HG03575 (cell line): ENCODE measurements at regions not wholly inside any gene's neighbourhood (a gene's known extent, or its start where the extent isn't known, plus 50 kb on each side); places are given as distances from the start of the nearest gene placed in this dataset.

ENCODE experiments used
- ATAC-seq: cut with Tn5 transposase; IDR thresholded peaks from one replicate; pipeline ENCODE4 v1.9.1; 2021; ENCODE audit not compliant: unreplicated experiment, insufficient number of reproducible peaks, low FRiP score; ENCODE audit errors: extremely low read depth

- no peak for ATAC-seq
Observed at GRCh38 chrX:9182041-9182440, 148.1 kb upstream of the FAM9B start.

DNA sequence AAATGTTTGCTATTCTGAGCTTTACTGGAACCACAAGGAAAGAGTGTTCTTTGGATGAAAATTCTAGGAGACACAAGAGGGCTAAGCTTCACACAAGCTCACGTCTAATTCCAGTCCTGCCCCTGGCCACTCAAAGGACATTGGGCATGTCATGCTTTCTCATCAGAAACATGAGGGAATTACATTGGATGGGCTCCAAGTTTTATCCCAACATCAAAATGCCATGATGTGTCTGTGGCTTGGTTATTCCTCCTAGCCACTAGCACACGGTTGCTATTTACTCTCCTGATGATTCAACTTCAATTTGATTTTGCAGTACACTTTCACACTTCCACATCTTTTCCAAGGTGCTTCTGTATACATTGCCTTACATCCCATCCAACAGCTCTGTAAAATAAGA, 149.6 kb upstream of the FAM9B start:
- ATAC-seq = no peak

GRCh38 chrX:9184211-9184610, 150.3 kb upstream of the FAM9B start:
- ATAC-seq = no peak

DNA sequence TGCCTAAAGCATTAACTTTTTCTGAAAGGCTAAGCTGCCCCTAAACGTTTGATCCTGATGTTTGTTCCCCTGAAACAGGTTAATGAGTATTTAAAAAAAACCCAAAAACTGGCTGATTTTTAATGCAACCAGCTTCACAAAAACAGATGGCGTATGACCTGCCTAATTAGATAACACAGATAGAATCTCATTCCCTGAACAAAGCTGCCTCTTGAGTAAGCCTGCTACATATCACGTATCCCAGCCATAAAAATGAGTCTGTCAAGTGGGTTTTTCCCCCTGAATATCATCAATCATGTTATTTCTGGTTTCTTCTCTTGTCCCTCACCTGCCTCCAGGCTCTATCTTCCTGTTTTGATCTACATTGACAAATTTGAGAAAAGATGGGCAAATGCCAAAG, 154.2 kb upstream of the FAM9B start:
- no peak for ATAC-seq

DNA sequence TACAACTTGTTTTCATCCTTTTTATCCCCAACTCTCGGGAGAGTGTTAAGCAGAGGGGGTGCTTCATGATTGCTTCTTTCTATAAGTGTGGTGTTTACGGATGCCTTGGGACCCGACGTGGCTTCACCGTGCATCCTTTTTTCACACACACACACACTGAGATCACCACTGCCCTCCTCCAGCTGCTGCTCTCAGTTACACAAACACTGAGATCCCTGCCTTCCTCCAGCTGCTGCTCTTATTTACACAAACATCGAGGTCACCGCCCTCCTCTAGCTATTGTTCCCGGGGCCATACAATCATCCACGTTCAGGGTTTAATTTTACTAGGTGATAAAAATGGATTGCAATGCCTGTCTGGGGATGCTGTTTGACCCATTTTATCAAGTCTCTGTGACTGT, 155.4 kb upstream of the FAM9B start:
- no peak for ATAC-seq

GRCh38 chrX:9191392-9191791, 157.5 kb upstream of the FAM9B start:
- ATAC-seq = no peak

DNA sequence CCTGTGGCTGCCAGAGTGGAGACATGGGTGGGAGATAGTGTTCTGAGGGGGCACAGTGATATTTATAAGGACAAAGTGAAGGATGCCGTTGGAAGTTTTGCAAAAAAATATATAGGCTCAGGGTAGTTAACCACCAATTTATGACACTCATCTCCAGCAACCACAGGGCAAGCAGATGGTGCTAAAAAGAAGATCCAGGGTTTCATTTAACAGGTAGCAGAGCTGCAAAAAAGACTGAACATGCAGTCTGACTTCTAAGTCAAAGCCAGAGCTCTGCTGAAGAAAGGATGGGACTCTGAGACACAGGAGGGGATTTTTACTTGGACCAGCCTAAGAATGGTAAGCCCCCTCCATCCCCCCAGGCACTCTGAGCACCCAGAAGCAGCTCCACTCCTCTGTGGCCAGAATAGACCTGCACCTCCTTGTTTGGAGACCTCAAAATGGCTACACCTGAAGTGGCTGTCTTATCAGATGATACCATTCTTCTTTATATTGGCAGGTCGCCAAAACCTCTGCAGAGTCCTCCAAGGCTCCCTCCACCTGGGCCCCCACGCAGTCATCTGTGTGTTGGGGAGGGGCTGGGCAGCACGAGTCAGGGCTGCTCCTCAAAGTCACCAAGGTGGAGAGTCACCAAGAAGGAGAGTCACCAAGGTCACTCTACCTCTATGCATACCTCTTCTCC, 161.4 kb upstream of the FAM9B start:
- ATAC-seq = no peak

DNA sequence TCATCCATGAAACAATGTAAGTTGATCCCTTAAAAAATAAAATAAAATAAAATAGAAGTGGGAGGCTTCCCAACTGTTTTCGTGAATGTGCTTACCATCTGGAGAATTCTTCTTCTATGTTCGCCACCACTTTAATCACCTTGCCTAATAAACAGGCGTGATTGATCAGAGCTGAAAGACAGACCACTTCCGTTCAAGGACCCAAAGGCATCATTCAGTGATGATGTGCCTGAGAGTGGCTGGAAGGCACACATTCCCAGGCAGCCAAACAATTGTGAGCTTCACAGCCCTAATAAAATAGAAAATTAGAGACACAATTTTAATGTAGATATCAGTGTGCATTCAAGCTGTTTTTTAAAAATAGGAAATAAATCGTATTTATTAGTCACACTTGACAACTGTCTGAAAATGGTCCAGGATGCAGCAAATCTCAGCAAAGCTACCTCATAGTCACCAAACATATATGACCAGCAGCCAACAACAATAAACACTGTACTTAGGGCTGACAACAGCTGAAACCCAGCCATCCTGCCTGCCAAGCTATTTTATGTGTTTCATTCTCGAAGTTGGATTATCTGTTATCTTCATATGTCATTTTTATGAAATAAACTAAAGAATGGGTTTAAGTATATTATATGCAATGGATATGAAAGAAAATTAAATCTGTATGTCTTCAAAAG, 163.2 kb upstream of the FAM9B start:
- no peak for ATAC-seq

- no peak for ATAC-seq
Observed at GRCh38 chrX:9204560-9204959, 170.6 kb upstream of the FAM9B start.

GRCh38 chrX:9205599-9206223, 171.8 kb upstream of the FAM9B start:
- ATAC-seq = no peak

DNA sequence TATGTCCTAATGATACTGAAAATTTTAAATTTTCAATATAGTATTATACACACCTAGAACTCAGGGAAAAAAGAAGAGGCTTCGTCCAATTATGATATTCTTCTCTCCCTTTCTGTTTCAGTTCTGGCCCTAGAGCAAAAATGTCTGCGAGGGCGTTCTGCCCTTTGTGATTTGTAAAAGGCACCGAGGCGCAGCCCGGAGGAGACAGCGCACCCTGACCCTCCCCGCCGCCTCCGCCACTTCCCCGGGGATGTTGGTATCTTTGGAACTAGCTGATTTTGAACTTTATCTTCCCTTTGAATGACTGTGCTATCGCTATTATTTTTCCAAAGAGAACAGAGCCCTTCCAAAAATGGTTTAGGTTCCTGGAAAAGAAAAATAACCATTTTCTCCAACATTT, 173.2 kb upstream of the FAM9B start:
- ATAC-seq = no peak

DNA sequence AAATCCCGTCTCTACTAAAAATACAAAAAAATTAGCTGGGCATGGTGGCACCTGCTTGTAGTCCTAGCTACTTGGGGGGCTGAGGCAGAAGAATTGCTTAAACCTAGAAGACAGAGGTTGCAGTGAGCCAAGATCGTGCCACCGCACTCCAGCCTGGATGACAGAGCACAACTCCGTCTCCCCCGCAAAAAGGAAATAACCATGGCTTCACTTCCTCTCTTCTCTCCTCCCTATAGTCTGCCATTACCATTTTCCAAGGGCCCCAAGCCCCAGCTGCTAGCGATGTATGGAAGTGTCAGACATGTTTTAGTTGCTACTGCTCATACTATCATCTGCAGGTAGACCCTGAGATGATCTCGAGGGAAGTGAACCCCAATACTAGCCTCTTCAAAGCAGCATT, 177.3 kb upstream of the FAM9B start:
- ATAC-seq = no peak

- no peak for ATAC-seq
Observed at GRCh38 chrX:9221781-9222180, 187.9 kb upstream of the FAM9B start.

- ATAC-seq = no peak
Observed at GRCh38 chrX:9222299-9222698, 188.4 kb upstream of the FAM9B start.

DNA sequence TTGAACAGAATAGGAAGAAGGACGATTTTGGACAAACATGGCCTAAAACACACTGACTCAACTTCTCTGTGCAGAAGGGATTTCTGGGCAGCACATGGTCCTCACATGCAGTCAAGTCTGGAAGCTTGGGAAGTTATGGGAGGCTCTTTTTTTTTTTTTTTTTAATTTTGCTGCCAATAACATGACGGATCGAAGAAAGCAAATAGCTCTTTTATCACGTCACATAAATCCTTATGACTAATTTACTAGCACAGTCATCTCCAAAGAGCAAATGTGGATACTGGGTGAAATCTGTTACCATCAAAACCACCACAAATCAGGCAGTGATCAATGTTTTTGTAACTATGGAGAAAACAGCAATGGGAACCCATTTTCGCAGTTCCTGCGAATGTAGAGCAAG, 193.3 kb upstream of the FAM9B start:
- no peak for ATAC-seq

- no peak for ATAC-seq
Observed at GRCh38 chrX:9231491-9231890, 197.6 kb upstream of the FAM9B start.

- no peak for ATAC-seq
Observed at GRCh38 chrX:9233141-9233540, 199.2 kb upstream of the FAM9B start.

- no peak for ATAC-seq
Observed at GRCh38 chrX:9234315-9234714, 200.4 kb upstream of the FAM9B start.

DNA sequence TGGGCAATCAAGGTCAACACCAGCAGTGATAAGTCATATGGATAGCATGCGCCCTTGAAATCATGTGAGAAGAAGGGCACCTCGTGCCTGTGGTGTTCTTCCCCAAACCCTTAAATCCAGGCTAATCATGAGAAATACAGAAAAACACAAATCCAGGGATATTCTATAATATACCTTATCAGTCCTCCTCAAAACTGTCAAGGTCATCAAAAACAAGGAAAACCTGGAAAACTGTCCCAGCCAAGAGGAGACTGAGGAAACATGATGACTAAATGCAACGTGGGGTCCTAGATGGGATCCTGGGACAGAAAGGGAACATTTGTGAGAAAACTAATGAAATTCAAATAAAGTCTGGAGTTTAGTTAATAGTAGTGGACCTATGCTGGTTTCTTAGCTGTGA, 201.8 kb upstream of the FAM9B start:
- no peak for ATAC-seq

DNA sequence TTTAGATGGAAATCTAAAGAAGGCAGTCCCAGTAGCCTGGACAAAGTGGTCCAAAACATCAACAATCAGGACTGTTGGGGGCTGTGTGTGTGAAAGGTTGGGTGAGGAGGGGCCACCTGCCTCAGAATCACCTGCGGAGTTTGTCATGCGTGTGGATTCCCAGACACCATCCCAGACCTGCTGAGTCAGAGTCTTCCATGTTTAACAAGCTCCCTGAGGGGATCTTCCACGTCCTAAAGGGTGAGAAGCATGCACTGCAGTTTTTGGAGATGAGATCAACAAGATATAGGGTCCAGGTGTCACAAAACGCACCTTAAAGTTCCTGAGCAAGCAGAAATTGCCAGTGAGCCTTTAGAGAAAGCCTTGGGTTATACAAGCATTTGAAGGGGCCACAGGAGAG, 207.0 kb upstream of the FAM9B start:
- ATAC-seq = no peak

DNA sequence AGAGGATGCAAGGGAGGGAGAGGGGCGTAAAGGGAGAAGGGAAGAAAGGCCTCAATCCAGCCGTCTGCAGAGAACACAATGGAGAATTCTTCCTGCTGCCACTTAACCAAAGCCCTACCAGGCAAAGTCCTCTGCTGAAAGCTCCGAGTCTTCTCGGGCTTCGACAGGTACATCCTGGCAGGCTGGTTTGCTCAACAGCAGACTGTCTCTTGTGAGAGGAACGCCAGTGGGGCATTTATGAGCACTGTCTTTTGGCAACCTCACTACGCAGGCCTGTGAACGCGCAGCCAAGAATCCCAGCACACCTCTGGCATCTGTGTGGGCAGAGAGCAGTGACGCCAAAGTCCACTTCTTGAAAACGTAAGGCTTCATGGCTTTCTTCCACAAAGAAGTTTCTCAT, 207.5 kb upstream of the FAM9B start:
- no peak for ATAC-seq
